ENCODE measurements at regions not wholly inside any gene's neighbourhood (a gene's known extent, or its start where the extent isn't known, plus 50 kb on each side); places are given as distances from the start of the nearest gene placed in this dataset.
"Not testable (repeated sequence)": the region's sequence is repeated elsewhere in the genome, so short reads cannot be mapped to it uniquely, and the experiment has no call there.

DNA sequence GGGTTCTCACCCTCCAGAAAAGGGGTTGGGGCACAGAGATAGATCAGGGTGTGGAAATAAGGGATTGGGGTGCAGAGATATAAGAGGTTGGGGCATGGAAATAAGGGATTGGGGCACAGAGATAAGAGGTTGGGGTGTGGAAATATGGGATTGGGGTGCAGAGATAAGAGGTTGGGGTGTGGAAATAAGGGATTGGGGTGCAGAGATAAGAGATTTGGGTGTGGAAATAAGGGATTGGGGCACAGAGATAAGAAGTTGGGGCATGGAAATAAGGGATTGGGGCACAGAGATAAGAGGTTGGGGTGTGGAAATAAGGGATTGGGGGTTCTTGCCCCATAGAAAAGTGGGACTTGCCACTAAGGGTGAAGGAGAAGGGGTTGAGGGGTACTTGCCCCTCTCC lies 204.5 kb upstream of the TRPC7 start:
- TF ChIP-seq, protein P1, sequence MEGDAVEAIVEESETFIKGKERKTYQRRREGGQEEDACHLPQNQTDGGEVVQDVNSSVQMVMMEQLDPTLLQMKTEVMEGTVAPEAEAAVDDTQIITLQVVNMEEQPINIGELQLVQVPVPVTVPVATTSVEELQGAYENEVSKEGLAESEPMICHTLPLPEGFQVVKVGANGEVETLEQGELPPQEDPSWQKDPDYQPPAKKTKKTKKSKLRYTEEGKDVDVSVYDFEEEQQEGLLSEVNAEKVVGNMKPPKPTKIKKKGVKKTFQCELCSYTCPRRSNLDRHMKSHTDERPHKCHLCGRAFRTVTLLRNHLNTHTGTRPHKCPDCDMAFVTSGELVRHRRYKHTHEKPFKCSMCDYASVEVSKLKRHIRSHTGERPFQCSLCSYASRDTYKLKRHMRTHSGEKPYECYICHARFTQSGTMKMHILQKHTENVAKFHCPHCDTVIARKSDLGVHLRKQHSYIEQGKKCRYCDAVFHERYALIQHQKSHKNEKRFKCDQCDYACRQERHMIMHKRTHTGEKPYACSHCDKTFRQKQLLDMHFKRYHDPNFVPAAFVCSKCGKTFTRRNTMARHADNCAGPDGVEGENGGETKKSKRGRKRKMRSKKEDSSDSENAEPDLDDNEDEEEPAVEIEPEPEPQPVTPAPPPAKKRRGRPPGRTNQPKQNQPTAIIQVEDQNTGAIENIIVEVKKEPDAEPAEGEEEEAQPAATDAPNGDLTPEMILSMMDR (IDR thresholded peaks at IDR 0.05), result not testable (repeated sequence)
- not testable (repeated sequence) for TF ChIP-seq POLR2A (IDR thresholded peaks at IDR 0.05)
